Cerebellar nuclear complex (tissue), 1 donor: ENCODE measurements at regions not wholly inside any gene's neighbourhood (a gene's known extent, or its start where the extent isn't known, plus 50 kb on each side); places are given as distances from the start of the nearest gene placed in this dataset.

ENCODE experiments used
- DNase-seq, 2 experiments: peaks; one replicate each; lab custom pipeline; 2025; lab: John Stamatoyannopoulos, UW

- DNase-seq, result no peak
Observed at GRCh38 chr2:165033402-165033801, 78.1 kb upstream of the SLC38A11 start.

DNA sequence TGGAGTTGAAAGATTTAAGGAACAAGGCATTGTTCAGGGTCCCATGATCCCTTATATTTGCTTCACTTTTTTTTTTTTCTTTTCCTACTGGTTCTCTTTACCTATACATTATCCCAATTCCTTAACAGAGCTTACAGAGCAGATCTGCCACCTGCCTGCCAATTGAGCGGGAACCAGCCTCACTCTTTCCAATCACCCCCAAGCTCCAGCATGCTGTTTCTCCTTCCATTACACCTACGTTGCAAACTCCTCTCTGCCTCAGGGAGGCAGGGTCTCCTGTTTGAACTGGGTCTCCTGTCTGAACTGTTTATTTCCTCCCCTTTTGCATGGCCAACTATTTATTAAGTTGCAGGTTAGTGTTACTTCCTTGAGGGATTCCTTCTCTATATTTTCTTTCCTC, 77.2 kb upstream of the SLC38A11 start:
- no peak for DNase-seq

GRCh38 chr2:165024199-165024598, 68.9 kb upstream of the SLC38A11 start:
- no peak for DNase-seq

DNA sequence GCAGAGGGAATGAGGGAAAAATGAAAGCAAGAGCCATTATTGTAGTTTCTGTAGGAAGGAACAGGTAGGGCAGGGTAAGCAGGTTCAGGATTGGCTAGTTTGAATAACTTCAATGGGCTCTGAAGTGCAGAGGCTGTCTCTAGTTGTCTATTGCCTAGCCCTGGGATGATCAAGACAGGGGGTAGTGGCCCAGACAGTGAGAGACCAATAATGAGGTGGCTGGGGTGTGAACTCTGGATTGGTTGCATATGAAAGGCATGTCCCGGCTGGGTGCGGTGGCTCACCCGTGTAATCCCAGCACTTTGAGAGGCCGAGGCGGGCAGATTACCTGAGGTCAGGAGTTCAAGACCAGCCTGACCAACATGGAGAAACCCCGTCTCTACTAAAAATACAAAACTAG, 67.5 kb upstream of the SLC38A11 start:
- no peak for DNase-seq

DNA sequence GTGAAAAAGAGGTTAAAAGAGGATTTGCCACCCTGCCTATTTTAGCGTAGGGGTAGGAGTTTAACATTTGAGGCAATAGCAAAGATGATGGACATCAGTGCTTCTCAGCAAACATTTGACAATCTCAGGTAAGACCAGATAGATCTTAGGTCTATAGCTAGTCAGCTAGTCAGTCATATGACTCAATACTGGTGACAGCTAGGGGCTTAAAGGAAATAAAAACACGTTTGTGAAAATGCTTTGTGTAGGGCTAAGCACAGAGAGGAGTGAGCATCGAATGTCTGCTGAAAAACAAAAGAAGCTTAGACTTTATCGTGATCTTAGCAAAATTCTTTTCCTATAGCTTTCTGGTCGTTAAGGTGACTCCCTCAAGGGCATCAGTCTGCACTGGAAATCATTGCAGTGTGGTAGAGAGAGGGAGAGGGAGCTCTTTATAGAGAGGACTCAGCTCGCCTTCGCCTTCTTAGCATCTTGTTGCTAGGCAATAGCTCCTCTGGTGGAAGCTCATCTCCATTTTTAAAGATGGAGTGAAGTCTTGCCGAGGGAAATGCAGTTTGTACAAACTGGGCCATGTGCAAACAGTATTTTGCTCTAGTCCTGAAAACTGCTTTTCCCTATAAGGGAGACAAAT, 62.8 kb upstream of the SLC38A11 start:
- no peak for DNase-seq

DNA sequence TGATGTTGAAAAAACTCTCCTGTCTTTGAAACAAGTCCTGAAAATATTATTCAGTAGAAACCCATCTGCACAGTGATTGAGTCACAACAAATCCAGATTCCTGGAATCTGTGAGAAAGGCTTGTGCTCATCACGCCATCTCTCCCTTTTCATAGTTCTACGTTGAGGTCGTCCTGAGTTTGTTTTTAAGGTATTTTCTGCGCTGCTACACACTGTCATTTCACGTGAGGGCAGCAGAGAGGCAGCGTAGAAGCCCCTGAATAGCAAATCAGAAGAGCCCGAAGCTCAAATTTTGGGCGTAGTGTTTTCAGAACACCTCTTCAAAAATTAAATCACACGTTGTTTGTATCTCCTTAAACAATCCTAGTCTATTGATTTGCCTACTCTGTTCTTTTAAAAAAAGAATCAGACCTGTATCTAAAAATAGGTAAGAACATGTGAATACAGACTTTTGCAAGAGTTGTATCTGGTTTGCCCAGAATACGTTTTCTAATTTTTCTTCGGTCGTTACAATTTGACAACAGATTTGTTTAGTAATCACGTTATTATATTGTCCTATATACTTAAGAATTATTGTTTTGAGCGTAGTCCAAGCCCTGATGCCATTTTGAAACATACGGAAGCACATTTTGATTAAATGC, 61.6 kb upstream of the SLC38A11 start:
- DNase-seq, result no peak

DNA sequence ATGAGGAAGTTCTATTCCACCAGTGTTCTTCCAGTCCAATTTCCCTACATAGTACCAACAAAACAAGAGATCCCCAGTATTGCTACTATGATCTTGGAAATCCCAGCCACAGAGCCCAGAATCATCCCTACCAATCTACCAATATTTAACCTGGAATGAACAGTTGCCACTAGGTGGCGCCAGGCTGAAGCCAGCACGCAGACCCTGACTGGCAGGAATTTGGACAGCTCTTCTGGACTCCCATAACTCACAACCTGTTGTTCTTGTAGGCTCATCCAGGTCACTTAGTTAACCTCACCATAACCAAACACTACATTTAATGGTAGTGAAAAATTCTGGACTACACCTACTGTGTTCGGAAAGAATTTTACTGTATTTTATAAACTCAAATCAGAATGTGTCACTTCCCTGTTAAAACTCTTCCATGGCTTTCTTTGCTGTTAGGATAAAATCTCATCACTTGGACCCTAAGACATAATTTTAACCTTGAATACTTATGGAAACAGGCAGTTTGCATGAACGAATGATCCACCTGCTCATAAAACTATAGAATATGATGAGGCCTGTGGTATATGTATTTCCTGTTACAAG, 59.8 kb upstream of the SLC38A11 start:
- peak in 1 of 2 experiments; percentile 43 for DNase-seq

GRCh38 chr2:165013944-165014619, 58.8 kb upstream of the SLC38A11 start:
- DNase-seq, result no peak

DNA sequence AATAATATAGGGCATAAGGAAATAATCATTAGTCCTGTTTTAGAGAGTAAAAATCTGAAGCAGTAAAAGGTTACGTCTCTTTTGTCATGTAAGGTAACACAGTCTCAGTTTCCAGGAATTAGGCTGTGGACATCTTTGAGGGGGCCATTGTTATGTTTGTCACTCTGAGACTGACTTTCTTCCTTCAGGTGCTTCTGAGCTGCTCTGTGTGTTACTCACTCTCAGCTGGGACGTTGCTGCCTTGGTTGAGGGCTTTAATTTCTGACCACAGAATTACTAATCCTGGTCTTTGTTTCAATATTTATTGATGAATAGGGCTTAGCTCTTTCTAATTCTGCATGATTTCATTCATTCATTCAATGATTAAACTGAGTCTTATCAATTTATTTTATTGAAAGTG, 55.9 kb upstream of the SLC38A11 start:
- no peak for DNase-seq

GRCh38 chr2:165010556-165010955, 55.2 kb upstream of the SLC38A11 start:
- DNase-seq, result no peak

DNA sequence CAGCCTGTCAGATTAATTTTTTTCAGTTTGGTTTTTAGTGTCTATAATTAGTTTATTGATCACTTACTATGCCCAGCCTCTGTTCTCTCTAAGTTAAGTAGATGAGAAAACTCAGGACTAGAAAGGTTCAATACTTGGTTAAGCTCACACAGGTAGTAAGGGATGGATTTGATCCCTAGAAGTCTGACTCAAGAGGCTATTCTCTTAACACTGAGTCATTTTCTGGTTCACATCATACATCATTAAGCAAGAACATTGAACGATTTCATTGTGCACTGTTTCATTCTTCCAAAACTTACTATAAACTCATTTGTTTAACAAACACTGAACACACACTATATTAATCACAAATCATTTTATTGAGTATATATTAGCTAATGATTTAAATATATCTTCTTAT, 54.1 kb upstream of the SLC38A11 start:
- DNase-seq, result no peak

DNA sequence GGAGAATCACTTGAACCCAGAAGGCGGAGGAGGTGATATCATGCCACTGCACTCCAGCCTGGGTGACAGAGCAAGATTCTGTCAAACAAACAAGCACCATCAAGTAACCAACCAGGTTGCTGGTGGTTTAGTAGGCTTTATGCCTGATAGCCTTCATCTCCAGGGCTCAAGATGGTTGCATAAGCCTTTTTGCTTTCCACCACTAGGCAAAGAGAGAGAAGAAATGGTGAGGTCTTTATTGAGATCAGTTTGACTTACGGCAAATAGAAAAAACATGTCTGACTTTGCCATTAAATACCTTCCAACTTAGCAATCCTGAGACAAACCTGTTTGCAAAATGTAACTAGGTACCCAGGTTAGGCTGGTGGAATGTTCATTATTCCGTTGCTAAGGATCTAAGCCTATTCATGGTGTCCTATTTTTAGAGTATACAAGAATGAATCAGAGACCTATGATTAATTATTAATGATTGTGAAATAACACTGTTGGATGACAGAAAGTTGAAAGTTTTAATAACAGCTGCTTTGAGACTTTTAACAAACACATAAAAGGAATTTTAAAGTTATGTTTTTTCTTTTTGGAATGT, 53.5 kb upstream of the SLC38A11 start:
- no peak for DNase-seq

- no peak for DNase-seq
Observed at GRCh38 chr2:165007161-165007744, 51.9 kb upstream of the SLC38A11 start.
